HL-60 (cell line): ENCODE measurements at regions not wholly inside any gene's neighbourhood (a gene's known extent, or its start where the extent isn't known, plus 50 kb on each side); places are given as distances from the start of the nearest gene placed in this dataset.

Experiments
- DNase-seq, 2 experiments: peaks; one replicate each; pipeline ENCODE4 v3.0.0-alpha.2; 2010 to 2020; ENCODE audit warnings: low read depth in 1 of 2, low spot score in 1 of 2
- H3K27ac ChIP-seq: fragments of 250-450 bp; sonication (Bioruptor Pico); replicated peaks from 2 replicates; pipeline ENCODE4 v1.5.1; 2020; ENCODE audit warnings: mild to moderate bottlenecking, moderate library complexity
- H3K27me3 ChIP-seq: fragments of 250-450 bp; sonication (Bioruptor Pico); 2 replicates; pipeline ENCODE4 v1.5.1; 2021; ENCODE audit warnings: mild to moderate bottlenecking, moderate library complexity; ENCODE audit not compliant: insufficient read depth, poor library complexity, severe bottlenecking
- H3K4me3 ChIP-seq: replicated peaks from 2 replicates; pipeline ENCODE4 v1.5.1; 2011; ENCODE audit warnings: mild to moderate bottlenecking, control low read depth, low read length; ENCODE audit not compliant: insufficient read depth
- GABPA ChIP-seq: IDR thresholded peaks from 2 replicates; pipeline ENCODE4 v1.6.1; 2012; ENCODE audit warnings: low read depth
- POLR2AphosphoS5 ChIP-seq: IDR thresholded peaks from 2 replicates; pipeline ENCODE4 v1.6.1; 2012; ENCODE audit warnings: low read depth
- SPI1 ChIP-seq: IDR thresholded peaks from 2 replicates; pipeline ENCODE4 v1.6.1; 2012; ENCODE audit warnings: low read depth, mild to moderate bottlenecking, borderline replicate concordance
- TF ChIP-seq, protein P1 (sequence below): IDR thresholded peaks from one replicate; pipeline ENCODE4 v1.5.1; 2011; ENCODE audit warnings: low read length, control low read depth, inconsistent platforms; ENCODE audit not compliant: insufficient read depth
- TF ChIP-seq, protein P2 (sequence below): IDR thresholded peaks from 2 replicates; pipeline ENCODE4 v1.6.1; 2012; ENCODE audit warnings: low read depth; ENCODE audit not compliant: insufficient replicate concordance

DNA sequence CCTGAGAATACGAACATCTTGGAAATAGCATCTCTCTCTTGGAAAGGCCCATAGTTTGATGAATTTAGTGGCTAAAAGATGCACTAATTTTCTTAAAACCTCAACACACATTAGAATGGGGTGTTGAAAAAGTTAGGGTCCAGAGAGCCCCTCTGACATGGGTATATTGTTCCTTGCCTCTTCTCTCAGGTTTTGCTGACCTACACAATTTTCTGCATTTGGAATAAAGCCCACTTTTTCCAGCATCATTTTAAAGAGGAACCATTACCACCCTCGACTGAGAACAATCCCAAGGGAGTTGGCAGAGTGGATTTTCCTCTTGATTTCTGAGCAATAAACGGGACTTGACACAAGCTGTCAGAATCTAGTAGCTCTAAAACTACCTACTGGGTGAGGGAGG, 156.1 kb downstream of the PMP22 start:
- no peak overlapping the region for H3K27ac ChIP-seq
- DNase-seq: no peak
- H3K27me3 ChIP-seq: no peaks in the 10 kb centered on the region
- H3K4me3 ChIP-seq: no peak overlapping the region
- TF ChIP-seq SPI1 (no peak), POLR2AphosphoS5 (no peak), GABPA (no peak)
- TF ChIP-seq, protein P1, sequence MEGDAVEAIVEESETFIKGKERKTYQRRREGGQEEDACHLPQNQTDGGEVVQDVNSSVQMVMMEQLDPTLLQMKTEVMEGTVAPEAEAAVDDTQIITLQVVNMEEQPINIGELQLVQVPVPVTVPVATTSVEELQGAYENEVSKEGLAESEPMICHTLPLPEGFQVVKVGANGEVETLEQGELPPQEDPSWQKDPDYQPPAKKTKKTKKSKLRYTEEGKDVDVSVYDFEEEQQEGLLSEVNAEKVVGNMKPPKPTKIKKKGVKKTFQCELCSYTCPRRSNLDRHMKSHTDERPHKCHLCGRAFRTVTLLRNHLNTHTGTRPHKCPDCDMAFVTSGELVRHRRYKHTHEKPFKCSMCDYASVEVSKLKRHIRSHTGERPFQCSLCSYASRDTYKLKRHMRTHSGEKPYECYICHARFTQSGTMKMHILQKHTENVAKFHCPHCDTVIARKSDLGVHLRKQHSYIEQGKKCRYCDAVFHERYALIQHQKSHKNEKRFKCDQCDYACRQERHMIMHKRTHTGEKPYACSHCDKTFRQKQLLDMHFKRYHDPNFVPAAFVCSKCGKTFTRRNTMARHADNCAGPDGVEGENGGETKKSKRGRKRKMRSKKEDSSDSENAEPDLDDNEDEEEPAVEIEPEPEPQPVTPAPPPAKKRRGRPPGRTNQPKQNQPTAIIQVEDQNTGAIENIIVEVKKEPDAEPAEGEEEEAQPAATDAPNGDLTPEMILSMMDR: no peak
- TF ChIP-seq, protein P2, sequence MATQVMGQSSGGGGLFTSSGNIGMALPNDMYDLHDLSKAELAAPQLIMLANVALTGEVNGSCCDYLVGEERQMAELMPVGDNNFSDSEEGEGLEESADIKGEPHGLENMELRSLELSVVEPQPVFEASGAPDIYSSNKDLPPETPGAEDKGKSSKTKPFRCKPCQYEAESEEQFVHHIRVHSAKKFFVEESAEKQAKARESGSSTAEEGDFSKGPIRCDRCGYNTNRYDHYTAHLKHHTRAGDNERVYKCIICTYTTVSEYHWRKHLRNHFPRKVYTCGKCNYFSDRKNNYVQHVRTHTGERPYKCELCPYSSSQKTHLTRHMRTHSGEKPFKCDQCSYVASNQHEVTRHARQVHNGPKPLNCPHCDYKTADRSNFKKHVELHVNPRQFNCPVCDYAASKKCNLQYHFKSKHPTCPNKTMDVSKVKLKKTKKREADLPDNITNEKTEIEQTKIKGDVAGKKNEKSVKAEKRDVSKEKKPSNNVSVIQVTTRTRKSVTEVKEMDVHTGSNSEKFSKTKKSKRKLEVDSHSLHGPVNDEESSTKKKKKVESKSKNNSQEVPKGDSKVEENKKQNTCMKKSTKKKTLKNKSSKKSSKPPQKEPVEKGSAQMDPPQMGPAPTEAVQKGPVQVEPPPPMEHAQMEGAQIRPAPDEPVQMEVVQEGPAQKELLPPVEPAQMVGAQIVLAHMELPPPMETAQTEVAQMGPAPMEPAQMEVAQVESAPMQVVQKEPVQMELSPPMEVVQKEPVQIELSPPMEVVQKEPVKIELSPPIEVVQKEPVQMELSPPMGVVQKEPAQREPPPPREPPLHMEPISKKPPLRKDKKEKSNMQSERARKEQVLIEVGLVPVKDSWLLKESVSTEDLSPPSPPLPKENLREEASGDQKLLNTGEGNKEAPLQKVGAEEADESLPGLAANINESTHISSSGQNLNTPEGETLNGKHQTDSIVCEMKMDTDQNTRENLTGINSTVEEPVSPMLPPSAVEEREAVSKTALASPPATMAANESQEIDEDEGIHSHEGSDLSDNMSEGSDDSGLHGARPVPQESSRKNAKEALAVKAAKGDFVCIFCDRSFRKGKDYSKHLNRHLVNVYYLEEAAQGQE: no peak

DNA sequence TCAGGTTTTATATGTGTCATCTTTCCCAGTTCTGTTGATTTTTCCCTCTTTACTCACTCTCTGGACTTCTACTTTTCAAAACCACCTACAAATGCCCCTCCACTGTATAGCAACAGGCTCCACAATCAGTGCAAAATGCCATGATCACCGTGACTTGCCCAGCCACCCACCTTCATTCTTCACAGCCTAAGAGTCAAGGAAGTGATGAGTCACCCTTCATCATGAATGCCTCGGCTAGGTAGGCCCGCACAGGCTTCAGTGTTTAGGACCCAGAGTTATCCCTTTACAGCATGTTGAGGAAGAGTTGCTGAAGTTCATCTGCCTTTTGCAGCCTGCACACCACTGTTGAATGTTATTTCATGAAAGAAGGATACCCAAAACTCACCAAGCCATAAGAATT, 158.6 kb downstream of the PMP22 start:
- TF ChIP-seq, protein P2: no peak
- H3K27ac ChIP-seq: no peak overlapping the region
- H3K27me3 ChIP-seq: no peaks in the 10 kb centered on the region
- H3K4me3 ChIP-seq: no peak overlapping the region
- no peak for DNase-seq

DNA sequence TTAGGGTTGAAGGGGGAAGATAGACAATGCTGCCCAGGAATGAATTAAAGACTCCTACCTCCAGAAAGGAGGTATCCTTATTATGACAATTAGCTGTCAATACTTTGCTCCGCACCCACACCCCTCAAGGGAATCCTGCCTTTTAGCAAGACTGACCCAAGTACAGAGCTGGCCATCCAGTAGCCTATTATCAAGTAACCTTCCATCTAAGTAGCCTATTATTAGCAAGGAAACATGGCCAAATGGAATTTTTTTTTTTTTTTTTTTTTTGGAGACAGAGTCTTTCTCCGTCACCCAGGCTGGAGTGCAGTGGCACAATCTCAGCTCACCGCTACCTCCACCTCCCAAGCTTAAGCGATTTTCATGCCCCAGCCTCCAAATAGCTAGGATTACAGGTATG, 161.3 kb downstream of the PMP22 start:
- Histone ChIP-seq H3K27me3 (no peaks in the 10 kb centered on the region), H3K4me3 (no peak overlapping the region), H3K27ac (no peak overlapping the region)
- no peak for DNase-seq
- no peak for TF ChIP-seq GABPA
- no peak for TF ChIP-seq SPI1
- TF ChIP-seq, protein P1: no peak
- TF ChIP-seq POLR2AphosphoS5: no peak
- TF ChIP-seq, protein P2: no peak

DNA sequence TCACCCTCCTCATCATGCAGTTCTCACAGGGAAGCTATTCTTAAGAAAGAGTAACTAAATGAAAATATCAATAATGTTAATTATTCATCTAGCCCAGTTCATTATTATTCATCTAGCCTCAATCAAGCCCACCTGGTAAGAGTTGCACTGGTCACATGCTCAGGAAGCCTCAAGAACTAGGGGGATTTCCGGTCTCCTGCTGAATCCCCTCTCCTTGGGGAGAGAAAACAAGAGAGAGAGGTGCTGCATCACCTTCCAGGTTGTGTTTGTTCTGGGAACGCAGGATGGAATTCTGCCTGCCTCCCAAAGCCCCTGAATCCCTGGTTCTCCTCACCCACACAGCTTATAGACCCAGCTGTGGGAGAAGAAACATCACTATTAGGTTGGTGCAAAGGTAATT, 164.0 kb downstream of the PMP22 start:
- no peak overlapping the region for H3K27ac ChIP-seq
- DNase-seq: no peak
- H3K4me3 ChIP-seq: no peak overlapping the region
- TF ChIP-seq POLR2AphosphoS5 (no peak), GABPA (no peak), SPI1 (no peak)
- TF ChIP-seq, protein P1: no peak
- TF ChIP-seq, protein P2: no peak
- H3K27me3 ChIP-seq: no peaks in the 10 kb centered on the region
